Gastroesophageal sphincter (tissue), 3 donors: ENCODE measurements at regions not wholly inside any gene's neighbourhood (a gene's known extent, or its start where the extent isn't known, plus 50 kb on each side); places are given as distances from the start of the nearest gene placed in this dataset.

Experiments
- CTCF ChIP-seq, 4 experiments: fragments of 200-600 bp in 2 of 4; fragments of 450-650 bp in 2 of 4; sonication (generic) in 1 of 4; IDR thresholded peaks; one replicate each; pipeline ENCODE4 v1.5.1; 2017 to 2019; ENCODE audit warnings: antibody characterized with exemption in 4 of 4, mild to moderate bottlenecking in 2 of 4, moderate library complexity in 2 of 4
- EP300 ChIP-seq: sonication (generic); formaldehyde crosslinking; IDR thresholded peaks from one replicate; pipeline ENCODE4 v1.6.1; 2017; ENCODE audit warnings: antibody characterized with exemption, mild to moderate bottlenecking
- POLR2A ChIP-seq, 2 donors: fragments of 450-650 bp; IDR thresholded peaks; one replicate each; pipeline ENCODE4 v1.6.1; 2017; ENCODE audit warnings: antibody characterized with exemption in 2 of 2, mild to moderate bottlenecking in 2 of 2, moderate library complexity in 1 of 2

DNA sequence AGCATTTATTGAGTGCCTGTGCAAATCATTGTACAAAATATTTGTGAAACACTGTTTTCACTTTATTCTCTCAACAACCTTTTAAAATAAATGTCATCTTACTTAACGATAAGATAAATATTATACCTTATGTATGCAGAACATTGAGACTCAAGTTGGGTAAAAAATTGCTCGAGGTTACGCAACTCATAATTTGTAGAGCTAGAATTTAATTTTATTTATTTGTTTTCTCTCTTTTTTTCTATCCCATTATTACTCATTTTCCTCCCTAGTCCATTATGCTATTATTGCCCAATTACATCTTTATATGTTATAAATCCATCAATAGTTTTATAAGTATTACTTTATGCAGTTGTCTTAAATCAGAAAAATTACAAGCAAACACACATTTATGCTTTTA, 77.4 kb upstream of the ELOVL5 start:
- TF ChIP-seq CTCF (IDR thresholded peaks at IDR 0.05): no peak
- no peak for TF ChIP-seq POLR2A (IDR thresholded peaks at IDR 0.05)
- no peak for TF ChIP-seq EP300
